ENCODE measurements at regions not wholly inside any gene's neighbourhood (a gene's known extent, or its start where the extent isn't known, plus 50 kb on each side); places are given as distances from the start of the nearest gene placed in this dataset.

DNA sequence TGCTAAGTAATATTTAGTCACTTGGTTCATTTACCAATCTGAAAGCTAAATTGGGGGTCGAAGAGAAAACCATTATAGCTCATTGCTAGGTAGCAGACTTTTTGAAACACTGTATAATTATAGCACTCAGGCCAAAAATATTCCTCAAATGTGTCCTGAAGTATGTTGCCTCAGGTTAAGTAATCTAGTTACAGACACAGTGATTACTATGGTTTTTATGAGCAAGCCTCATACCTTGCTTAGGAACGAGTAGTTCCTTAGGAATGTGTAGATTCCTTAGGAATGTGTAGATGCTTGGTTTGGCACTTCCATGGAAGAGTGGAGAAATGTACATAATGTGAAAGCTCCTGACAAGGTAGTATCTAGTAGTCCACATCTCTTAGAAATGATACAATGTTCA is 387.5 kb downstream of the LMO7 start:
- no peaks in the 10 kb centered on the region for H3K36me3 ChIP-seq (ENCODE audit: control insufficient read depth, insufficient read depth, low read length)
- DNase-seq (ENCODE audit: low read depth), result no peak
- H3K4me3 ChIP-seq (ENCODE audit: low read depth, low read length), result no peak overlapping the region
- H3K27me3 ChIP-seq (ENCODE audit: control insufficient read depth, insufficient read depth, low read length), result no peaks in the 10 kb centered on the region
- TF ChIP-seq, protein P1, sequence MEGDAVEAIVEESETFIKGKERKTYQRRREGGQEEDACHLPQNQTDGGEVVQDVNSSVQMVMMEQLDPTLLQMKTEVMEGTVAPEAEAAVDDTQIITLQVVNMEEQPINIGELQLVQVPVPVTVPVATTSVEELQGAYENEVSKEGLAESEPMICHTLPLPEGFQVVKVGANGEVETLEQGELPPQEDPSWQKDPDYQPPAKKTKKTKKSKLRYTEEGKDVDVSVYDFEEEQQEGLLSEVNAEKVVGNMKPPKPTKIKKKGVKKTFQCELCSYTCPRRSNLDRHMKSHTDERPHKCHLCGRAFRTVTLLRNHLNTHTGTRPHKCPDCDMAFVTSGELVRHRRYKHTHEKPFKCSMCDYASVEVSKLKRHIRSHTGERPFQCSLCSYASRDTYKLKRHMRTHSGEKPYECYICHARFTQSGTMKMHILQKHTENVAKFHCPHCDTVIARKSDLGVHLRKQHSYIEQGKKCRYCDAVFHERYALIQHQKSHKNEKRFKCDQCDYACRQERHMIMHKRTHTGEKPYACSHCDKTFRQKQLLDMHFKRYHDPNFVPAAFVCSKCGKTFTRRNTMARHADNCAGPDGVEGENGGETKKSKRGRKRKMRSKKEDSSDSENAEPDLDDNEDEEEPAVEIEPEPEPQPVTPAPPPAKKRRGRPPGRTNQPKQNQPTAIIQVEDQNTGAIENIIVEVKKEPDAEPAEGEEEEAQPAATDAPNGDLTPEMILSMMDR (IDR thresholded peaks at IDR 0.05; ENCODE audit: insufficient read depth, low read length, poor library complexity, severe bottlenecking), result no peak

DNA sequence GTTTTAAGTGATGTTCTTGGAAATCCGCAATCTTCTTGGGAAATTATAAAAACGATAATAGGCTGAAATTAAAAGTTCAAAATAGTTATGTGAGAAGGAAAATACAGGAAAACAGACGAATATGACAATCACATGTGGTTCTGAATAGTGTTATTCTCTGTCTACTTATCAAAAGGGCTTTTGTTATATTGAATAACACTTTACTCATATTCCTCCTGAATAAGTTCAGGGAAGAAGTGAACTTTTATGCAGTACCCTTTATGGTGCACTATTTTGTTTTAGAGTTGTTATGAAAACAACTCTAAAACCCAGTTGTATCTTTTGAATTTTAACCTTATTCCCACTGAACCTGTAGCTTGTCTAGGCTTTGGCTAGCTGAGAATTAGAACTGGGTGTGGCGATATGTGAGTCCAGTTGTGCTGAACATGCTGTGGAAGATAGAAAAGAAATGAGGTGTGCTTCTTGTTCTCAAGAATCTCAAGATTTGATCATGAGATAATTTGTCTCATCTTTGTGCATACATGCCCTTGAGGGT is 384.4 kb downstream of the LMO7 start:
- no peak for DNase-seq (ENCODE audit: low read depth)
- Histone ChIP-seq H3K36me3 (ENCODE audit: control insufficient read depth, insufficient read depth, low read length) (no peaks in the 10 kb centered on the region), H3K4me3 (ENCODE audit: low read depth, low read length) (no peak overlapping the region), H3K27me3 (ENCODE audit: control insufficient read depth, insufficient read depth, low read length) (no peaks in the 10 kb centered on the region)
- TF ChIP-seq, protein P1 (IDR thresholded peaks at IDR 0.05; ENCODE audit: insufficient read depth, low read length, poor library complexity, severe bottlenecking), result no peak

DNA sequence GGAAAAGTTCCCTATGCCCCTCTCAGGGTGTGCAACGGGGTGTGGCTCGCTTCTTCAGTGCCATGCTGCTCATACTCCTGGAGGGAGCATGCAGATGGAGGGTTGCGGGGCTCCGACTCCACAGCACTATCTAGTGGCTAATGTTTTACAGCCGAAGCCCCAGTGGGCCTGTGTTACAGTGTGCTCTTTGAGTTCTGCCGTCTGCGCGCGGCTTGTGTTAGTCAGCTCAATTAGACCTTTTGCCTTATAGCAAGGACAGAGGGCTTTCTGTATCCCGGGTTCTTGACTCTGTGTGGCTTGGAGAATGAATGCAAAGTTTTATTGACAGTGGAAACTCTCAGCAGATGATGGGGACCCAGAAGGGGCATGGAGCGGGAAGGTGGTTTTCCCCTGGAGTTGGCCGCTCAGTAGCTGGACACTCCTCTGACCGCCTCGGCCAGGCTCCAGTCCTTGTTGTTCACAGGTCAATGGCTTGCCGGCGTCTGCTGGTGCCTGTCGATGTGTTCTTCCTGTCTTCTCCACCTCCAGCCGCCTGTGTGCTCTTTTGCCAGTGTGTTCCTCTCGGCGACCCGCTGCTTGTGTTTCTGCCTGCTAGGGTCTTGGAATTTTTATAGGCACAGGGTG is 383.4 kb downstream of the LMO7 start:
- Histone ChIP-seq H3K4me3 (ENCODE audit: low read depth, low read length) (no peak overlapping the region), H3K36me3 (ENCODE audit: control insufficient read depth, insufficient read depth, low read length) (no peaks in the 10 kb centered on the region), H3K27me3 (ENCODE audit: control insufficient read depth, insufficient read depth, low read length) (no peaks in the 10 kb centered on the region)
- TF ChIP-seq, protein P1 (IDR thresholded peaks at IDR 0.05; ENCODE audit: insufficient read depth, low read length, poor library complexity, severe bottlenecking), result peak; percentile 22
- no peak for DNase-seq (ENCODE audit: low read depth)

DNA sequence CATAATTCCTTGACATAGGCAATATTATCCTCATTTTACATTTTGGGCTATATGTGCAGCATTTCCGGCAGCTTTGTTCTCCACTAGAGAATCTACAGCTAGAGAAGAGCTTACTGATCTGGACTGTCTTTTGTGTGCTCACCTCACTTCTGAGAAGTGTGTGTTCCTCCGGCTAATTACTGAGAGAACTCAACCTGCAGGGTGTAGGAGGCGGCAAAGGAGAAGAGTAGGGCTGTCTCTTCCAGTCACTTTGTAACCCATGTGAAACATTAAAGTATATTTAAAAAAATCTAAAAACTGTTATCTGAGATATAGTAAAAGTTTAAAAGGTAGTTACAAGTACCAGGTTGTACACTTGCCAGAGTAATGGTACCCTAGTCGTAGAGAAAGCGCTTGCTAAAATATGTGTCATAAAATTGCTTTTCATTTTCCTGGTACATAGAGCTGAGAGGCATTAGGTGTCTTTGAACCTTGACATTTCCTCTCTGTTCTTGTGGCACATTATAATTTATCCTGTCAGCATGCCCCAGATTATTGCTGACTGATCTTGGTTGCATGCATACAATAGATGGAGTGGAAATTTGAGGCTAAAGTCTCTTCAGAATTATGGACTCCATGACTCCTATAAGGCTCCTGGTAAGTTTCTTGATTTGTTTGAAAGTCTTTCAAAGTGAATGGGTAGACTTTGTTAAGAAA is 381.9 kb downstream of the LMO7 start:
- H3K36me3 ChIP-seq (ENCODE audit: control insufficient read depth, insufficient read depth, low read length), result no peaks in the 10 kb centered on the region
- no peak for DNase-seq (ENCODE audit: low read depth)
- H3K27me3 ChIP-seq (ENCODE audit: control insufficient read depth, insufficient read depth, low read length), result no peaks in the 10 kb centered on the region
- H3K4me3 ChIP-seq (ENCODE audit: low read depth, low read length), result no peak overlapping the region
- TF ChIP-seq, protein P1 (IDR thresholded peaks at IDR 0.05; ENCODE audit: insufficient read depth, low read length, poor library complexity, severe bottlenecking), result no peak

DNA sequence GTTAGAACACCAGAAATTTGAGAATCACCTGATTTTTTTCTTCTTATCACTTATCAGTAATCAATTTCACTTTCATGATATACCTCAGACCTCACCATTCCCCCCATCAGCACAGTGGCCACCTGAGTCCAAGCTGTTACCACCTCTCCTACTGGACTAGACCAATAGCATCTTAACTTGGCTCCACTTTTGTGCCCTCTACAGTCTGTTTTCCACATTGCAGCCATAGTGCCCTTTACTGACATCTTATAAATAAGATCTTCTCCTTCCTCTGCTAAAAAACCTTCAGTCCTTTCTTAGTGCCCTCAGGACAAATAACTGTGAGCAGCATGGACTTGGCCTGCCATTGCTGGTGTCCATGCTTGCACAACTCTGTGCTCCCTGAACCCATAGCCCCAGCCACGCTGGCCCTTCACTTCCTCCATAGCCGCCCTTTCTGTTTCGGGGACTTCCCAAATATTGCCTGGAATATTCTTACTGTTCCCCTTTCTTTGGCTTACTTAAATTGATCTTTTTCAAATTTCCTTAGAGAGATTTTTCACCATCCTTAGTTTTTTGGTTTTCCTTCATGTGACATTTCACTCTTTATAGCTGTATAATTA is 380.8 kb downstream of the LMO7 start:
- no peak overlapping the region for H3K4me3 ChIP-seq (ENCODE audit: low read depth, low read length)
- H3K27me3 ChIP-seq (ENCODE audit: control insufficient read depth, insufficient read depth, low read length), result no peaks in the 10 kb centered on the region
- no peak for DNase-seq (ENCODE audit: low read depth)
- TF ChIP-seq, protein P1 (IDR thresholded peaks at IDR 0.05; ENCODE audit: insufficient read depth, low read length, poor library complexity, severe bottlenecking), result peak; percentile 43
- H3K36me3 ChIP-seq (ENCODE audit: control insufficient read depth, insufficient read depth, low read length), result no peaks in the 10 kb centered on the region

Data from kidney epithelial cell (primary cell).